ENCODE measurements at regions not wholly inside any gene's neighbourhood (a gene's known extent, or its start where the extent isn't known, plus 50 kb on each side); places are given as distances from the start of the nearest gene placed in this dataset.

DNA sequence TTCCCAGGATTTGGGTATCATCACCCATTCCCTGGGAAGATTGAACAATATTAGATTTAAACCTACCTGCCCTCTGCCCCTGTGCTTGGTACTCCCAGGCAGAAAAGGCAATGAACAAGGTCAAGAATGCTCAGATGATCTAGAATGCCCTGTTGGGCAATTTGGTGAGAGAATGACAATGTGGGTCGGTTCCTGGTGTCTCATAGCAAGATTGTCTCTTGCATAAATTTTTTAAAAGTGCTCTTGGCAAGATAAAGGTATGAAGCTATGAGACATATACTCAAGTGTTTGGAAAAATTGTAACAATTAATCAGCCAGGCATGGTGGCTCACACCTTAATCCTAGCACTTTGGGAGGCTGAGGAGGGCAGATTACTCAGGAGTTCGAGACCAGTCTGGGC lies 86.0 kb upstream of the OTX2 start (continued):
- TF ChIP-seq, protein P1, sequence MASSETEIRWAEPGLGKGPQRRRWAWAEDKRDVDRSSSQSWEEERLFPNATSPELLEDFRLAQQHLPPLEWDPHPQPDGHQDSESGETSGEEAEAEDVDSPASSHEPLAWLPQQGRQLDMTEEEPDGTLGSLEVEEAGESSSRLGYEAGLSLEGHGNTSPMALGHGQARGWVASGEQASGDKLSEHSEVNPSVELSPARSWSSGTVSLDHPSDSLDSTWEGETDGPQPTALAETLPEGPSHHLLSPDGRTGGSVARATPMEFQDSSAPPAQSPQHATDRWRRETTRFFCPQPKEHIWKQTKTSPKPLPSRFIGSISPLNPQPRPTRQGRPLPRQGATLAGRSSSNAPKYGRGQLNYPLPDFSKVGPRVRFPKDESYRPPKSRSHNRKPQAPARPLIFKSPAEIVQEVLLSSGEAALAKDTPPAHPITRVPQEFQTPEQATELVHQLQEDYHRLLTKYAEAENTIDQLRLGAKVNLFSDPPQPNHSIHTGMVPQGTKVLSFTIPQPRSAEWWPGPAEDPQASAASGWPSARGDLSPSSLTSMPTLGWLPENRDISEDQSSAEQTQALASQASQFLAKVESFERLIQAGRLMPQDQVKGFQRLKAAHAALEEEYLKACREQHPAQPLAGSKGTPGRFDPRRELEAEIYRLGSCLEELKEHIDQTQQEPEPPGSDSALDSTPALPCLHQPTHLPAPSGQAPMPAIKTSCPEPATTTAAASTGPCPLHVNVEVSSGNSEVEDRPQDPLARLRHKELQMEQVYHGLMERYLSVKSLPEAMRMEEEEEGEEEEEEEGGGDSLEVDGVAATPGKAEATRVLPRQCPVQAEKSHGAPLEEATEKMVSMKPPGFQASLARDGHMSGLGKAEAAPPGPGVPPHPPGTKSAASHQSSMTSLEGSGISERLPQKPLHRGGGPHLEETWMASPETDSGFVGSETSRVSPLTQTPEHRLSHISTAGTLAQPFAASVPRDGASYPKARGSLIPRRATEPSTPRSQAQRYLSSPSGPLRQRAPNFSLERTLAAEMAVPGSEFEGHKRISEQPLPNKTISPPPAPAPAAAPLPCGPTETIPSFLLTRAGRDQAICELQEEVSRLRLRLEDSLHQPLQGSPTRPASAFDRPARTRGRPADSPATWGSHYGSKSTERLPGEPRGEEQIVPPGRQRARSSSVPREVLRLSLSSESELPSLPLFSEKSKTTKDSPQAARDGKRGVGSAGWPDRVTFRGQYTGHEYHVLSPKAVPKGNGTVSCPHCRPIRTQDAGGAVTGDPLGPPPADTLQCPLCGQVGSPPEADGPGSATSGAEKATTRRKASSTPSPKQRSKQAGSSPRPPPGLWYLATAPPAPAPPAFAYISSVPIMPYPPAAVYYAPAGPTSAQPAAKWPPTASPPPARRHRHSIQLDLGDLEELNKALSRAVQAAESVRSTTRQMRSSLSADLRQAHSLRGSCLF (CRISPR knock-in tag; IDR thresholded peaks at IDR 0.05; ENCODE audit: borderline replicate concordance), result no peak
- TF ChIP-seq TMF1 (CRISPR knock-in tag; IDR thresholded peaks at IDR 0.05; ENCODE audit: low read depth) (no peak), FOXM1 (CRISPR knock-in tag; IDR thresholded peaks at IDR 0.05) (no peak)

DNA sequence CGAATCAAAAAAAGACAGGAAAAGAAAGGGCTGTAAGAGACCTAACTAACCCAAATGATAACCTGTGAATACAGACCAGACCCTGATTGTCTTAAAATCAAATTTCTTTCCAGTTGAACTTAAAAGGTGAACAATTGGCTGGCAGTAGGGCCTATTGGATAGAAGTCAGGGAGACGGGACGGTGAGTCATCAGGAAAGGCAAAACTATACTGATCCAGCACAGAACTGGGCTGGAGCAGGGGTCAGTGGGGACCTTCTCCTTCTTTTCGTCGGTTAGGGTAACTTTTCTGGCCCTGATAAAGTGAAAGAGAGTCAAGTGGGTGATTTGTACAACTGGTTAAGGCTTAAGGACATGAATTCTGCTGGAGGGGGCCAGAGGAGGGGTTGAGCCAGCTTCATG lies 84.9 kb upstream of the OTX2 start:
- Histone ChIP-seq H3K4me1 (ENCODE audit: insufficient read depth, low read length) (no peaks in the 10 kb centered on the region), H3K27me3 (ENCODE audit: control insufficient read depth in 1 of 2, insufficient read depth in 2 of 2, low read length in 2 of 2) (peaks cover 0 to 3% of the 10 kb centered on the region in 2 experiments; a peak in 1 of 5 replicates), H3K9me3 (ENCODE audit: low read length) (no peaks in the 10 kb centered on the region), H3K36me3 (replicated peaks in 1 of 2; ENCODE audit: control insufficient read depth in 1 of 2, insufficient read depth in 2 of 2, low read length in 2 of 2) (no peaks in the 10 kb centered on the region), H3K4me2 (ENCODE audit: low read depth, low read length) (no peak overlapping the region), H2AFZ (ENCODE audit: low read length) (no peak overlapping the region), H3K27ac (ENCODE audit: extremely low read length, insufficient read depth, low read length) (no peak overlapping the region), H3K4me3 (replicated peaks in 1 of 3; ENCODE audit: insufficient read depth in 1 of 3, low read depth in 2 of 3, low read length in 3 of 3) (no peak overlapping the region), H3K79me2 (ENCODE audit: insufficient read depth, low read length) (no peaks in the 10 kb centered on the region), H3K9ac (ENCODE audit: insufficient read depth, low read depth, low read length) (no peak overlapping the region), H4K20me1 (ENCODE audit: insufficient read depth, low read length) (no peaks in the 10 kb centered on the region)
- intact Hi-C loops (cut with micrococcal nuclease; ENCODE audit: unreplicated experiment) (no loop called here), in situ Hi-C loops (cut with HindIII; ENCODE audit: extremely low pct_ligation_motif_present, low pct_unique_long_range_greater_than_20kb) (no loop called here)
- FAIRE-seq (no peak), ATAC-seq (no peak), DNase-seq (ENCODE audit: low spot score) (no peak)
- no peak for TF ChIP-seq RFX5 (IDR thresholded peaks at IDR 0.05; ENCODE audit: low read depth, low read length)
- no peak for TF ChIP-seq KMT2A (CRISPR knock-in tag; IDR thresholded peaks at IDR 0.05)
- TF ChIP-seq SMYD3 (CRISPR knock-in tag; IDR thresholded peaks at IDR 0.05), result no peak
- TF ChIP-seq, protein P2, sequence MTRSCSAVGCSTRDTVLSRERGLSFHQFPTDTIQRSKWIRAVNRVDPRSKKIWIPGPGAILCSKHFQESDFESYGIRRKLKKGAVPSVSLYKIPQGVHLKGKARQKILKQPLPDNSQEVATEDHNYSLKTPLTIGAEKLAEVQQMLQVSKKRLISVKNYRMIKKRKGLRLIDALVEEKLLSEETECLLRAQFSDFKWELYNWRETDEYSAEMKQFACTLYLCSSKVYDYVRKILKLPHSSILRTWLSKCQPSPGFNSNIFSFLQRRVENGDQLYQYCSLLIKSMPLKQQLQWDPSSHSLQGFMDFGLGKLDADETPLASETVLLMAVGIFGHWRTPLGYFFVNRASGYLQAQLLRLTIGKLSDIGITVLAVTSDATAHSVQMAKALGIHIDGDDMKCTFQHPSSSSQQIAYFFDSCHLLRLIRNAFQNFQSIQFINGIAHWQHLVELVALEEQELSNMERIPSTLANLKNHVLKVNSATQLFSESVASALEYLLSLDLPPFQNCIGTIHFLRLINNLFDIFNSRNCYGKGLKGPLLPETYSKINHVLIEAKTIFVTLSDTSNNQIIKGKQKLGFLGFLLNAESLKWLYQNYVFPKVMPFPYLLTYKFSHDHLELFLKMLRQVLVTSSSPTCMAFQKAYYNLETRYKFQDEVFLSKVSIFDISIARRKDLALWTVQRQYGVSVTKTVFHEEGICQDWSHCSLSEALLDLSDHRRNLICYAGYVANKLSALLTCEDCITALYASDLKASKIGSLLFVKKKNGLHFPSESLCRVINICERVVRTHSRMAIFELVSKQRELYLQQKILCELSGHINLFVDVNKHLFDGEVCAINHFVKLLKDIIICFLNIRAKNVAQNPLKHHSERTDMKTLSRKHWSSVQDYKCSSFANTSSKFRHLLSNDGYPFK (CRISPR knock-in tag; IDR thresholded peaks at IDR 0.05; ENCODE audit: borderline replicate concordance), result no peak
- TF ChIP-seq FOXC1 (CRISPR knock-in tag; IDR thresholded peaks at IDR 0.05; ENCODE audit: borderline replicate concordance), result no peak
- no peak for TF ChIP-seq FOXA3 (CRISPR knock-in tag; IDR thresholded peaks at IDR 0.05)
- no peak for TF ChIP-seq ZNF629 (CRISPR knock-in tag; conservative IDR thresholded peaks at IDR 0.05)
- no peak for TF ChIP-seq ZFYVE20 (CRISPR knock-in tag; IDR thresholded peaks at IDR 0.05; ENCODE audit: borderline replicate concordance, low read depth)
- TF ChIP-seq ZNF562 (CRISPR knock-in tag; IDR thresholded peaks at IDR 0.05; ENCODE audit: borderline replicate concordance), result no peak
- TF ChIP-seq STAG1 (CRISPR knock-in tag; IDR thresholded peaks at IDR 0.05), result no peak
- no peak for TF ChIP-seq SRY (CRISPR knock-in tag; IDR thresholded peaks at IDR 0.05)
- TF ChIP-seq SP5 (CRISPR knock-in tag; IDR thresholded peaks at IDR 0.05; ENCODE audit: borderline replicate concordance, low read depth), result no peak
- TF ChIP-seq SOX6 (IDR thresholded peaks at IDR 0.05), result no peak
- TF ChIP-seq SOX6 (CRISPR knock-in tag; IDR thresholded peaks at IDR 0.05), result no peak
- no peak for TF ChIP-seq CHCHD3 (CRISPR knock-in tag; IDR thresholded peaks at IDR 0.05)
- TF ChIP-seq TBX3 (IDR thresholded peaks at IDR 0.05; ENCODE audit: borderline replicate concordance), result no peak
- TF ChIP-seq GATAD2A (CRISPR knock-in tag; IDR thresholded peaks at IDR 0.05), result no peak
- WGBS (ENCODE audit: low lambda C conversion rate), result 0% methylated on average over 5 of the region's 5 CpGs
- POLR2A ChIA-PET, result no interaction called here
- CTCF ChIA-PET (ENCODE audit: low intra/inter-chr PET ratio, low total read pairs), result no interaction called here
- no TSS peak for BruUV-seq (replicated peaks)

Data from HepG2 (cell line).